TTC549 (cell line): ENCODE measurements at regions not wholly inside any gene's neighbourhood (a gene's known extent, or its start where the extent isn't known, plus 50 kb on each side); places are given as distances from the start of the nearest gene placed in this dataset.

Experiments
- FAIRE-seq: peaks from 2 replicates; lab custom pipeline; 2012; peaks lifted over from hg19 to GRCh38; lab: Jason Lieb, UNC

DNA sequence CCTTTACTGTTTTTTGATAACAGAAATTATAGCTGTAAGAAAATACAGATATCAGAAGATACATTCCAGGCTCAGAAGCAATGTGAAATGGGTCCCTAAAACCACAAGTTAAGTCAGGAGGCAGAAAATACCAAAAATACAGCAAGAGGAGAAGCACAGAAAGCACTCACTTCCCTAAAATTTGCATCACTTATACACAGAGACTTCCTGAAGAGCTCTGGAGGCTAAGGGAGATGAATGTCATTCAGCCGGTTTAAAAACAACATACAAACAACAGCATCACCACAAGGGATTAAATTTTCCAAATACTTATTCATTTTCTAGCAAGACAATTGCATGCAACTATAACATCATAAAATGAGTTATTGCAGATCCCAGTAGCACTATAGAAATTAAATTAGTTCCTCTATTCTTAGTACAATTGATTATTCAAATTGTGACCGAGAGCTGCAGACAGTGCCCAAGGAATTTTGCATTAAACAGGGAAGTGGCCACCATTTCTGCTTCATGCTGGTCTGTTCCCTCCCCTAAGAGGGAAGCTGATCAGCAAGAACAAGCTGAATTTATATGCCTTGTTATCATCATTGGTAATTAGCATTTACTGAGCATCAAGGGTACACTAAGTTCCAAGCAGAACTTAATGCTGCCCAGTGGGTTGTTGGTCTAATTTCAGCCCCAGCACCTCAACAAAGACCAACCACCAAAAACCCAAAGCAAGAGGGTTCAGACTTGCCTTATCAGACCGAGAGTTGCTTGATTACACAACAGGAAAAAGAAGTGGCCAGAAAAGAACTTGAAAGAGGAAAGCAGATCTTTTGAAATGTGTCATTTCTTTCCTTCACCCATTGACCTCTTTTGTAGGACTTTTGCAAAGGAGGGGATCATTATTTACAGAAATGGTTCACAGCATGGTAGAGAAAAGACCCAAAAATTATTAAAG is 140.7 kb downstream of the KCTD12 start:
- no peak for FAIRE-seq

DNA sequence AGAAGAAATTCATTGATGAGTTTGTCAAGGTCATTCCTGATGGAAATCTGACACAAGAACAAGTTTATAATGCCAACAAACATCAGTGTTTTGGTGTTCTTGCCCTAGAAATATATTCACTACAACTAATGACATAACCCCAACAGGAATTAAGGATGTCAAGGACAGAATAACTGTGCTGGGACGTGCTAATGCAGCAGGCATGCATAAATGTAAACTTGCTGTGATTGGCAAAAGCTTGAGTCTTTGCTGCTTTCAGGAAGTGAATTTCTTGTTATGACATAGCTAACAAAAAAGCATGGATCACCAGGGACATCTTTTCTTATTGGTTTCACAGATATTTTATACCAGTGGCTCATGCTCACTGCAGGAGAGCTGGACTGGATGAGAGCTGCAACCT is 144.6 kb downstream of the KCTD12 start:
- no peak for FAIRE-seq

DNA sequence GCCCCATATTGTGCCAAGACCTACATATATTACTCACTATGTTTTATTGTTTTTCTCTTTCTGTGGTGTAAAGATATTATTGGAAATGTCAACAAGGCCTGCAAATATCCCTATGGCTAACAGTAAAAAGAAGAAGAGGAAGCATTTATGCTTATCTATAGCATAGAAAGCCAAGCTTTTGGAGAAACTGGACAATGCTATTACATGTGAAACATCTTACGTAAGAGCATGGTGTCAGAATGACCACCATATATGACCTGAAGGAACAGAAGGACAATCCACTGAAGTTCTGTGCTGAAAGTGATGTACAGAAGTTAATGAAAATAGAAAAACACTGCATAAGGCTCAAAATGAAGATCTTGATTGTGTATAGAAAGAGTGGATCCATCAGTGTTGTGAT is 145.2 kb downstream of the KCTD12 start:
- no peak for FAIRE-seq

DNA sequence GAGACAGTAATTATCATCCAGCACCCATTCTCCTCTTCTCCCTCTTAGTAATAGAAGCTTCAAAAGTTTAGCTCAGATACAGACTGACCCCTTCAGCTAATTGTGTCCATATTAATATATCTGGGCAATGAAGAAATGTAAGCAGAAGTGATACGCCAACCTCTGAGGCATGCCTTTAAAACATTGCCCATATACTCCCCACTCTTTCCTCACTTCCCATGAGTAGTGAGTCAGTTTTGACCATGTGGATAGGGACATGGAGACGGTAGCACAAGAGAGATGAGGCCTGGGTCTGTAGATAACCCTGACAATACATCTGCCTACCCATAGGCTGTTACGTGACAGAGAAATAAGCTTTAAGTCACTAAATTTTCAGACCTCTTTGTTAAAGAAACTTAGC is 147.6 kb downstream of the KCTD12 start:
- no peak for FAIRE-seq

DNA sequence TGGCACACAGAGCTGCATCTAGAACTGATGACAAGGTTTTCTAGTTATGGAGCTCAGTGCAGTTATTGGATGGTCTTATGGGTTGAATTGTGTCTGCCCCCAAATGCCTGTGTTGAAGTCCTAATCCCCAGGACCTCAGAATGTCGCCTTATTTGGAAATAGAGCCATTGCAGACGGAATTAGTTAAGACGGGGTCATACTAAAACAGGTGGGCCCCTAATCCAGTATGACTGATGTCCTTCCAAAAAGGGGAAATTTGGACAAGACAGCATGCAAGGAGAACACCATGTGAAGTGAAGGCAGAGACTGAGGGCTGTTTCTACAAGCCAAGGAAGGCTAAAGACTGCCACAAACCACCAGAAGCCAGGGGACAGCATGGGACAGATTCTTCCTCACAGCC is 148.7 kb downstream of the KCTD12 start:
- FAIRE-seq = no peak

DNA sequence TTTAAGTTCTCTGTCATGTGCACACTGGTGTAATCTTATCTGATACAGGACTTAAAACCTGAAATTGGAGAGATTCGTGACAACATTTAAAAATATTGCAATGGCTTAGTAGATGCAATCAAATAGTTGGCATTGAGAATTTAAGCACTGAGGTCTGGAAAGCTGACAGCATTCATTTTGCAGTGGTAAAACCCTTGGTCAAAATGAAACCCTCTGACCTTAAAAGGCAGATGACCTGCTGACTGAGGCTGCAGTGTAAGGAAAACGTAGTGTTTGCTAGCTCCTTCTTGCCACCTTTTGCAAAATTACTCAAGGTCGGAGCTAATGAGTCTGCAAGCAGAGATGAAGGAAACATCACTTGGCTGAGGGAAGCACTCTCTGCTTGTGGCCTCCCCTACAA is 150.6 kb downstream of the KCTD12 start:
- no peak for FAIRE-seq

DNA sequence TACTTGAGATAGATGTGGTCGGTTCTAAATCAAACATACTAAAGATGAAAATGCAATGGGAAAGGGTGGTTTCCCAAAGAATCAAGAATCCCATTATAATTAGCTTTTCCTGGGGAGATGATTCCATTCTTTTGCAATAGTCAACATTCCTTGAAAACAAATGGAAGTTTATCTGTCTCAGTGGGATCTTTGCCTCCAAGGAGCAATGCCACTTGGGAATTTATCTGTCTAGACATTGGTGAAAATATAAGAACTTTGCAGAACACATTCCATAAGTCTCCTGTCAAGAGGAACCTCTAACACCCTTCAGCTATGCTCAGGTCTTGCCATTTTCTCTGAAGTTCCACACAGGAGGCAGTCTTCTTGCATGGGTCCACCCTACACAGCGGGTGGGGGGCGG is 152.5 kb downstream of the KCTD12 start:
- FAIRE-seq = no peak

DNA sequence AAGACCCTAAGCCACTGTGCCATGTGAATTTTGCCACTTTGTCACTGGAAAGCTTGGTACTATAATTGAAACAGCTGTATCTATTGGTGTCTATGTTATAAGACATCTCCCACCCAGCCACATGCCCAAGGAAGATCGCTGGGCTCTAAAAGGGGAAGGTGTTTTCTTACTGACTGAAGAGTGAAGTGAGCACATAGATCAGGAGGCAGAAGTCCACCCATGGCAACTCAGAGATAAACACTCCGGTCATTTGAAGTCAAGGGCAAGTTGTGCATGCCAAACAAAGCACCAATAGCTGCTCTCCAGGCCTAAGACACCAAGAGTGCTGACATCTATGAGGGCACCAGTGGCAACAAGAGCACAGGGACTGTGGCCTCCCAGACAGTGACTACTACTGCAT is 153.8 kb downstream of the KCTD12 start:
- FAIRE-seq = no peak

DNA sequence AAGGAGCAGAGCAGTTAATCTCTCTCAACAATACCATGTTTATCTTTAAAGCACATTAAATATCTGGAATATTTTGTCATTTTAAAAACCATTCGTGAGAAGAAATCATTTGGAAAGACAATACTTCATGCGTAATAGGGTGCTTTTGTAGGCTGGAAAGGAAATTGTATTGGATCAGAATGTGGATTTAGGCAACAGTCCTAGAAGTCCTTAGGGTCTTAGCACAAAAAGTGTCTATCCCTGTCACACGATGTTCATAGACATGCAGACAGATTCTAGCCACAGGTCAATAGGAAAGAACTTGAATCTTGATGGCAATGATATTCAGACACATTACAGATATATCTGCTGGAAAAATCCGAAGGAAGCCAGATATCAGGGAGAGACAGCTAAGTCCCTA is 156.0 kb downstream of the KCTD12 start:
- no peak for FAIRE-seq

DNA sequence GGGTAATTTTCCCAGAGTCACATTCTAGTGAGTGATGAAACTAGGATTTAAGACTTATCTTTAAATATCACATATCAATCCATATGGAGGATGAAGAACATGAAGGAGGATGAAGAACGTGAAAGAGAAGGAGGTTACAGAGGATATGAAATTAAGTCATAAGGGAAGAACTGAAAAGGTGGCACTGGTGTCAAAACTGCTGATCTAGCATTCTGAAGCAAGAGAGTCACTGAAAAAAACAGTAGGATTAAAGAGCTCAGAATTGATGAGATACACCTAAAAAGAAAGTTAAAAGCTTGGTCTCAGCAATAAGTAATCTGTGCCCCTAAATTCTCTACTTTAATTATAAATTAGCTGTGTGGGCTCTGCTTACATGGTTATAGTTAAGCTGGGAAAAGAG is 156.5 kb downstream of the KCTD12 start:
- no peak for FAIRE-seq

DNA sequence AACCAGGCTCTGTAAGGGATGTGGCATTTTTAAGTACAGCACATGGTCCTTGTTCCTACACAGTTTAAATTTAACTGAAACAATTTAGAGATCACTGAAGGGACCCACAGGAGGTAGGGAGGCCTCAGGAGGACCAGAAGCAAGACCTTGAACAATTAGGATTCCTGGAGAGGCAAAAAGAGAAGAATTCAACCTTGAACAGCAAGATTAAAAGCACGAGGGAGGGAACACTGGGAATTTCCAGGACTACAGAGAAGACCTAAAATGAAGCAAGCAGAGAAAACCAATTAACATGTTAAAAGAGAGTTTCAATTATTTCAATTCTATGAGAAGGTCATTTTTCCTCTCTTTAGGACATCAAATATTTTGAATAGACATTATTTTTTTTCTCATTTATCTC is 160.3 kb downstream of the KCTD12 start:
- no peak for FAIRE-seq

DNA sequence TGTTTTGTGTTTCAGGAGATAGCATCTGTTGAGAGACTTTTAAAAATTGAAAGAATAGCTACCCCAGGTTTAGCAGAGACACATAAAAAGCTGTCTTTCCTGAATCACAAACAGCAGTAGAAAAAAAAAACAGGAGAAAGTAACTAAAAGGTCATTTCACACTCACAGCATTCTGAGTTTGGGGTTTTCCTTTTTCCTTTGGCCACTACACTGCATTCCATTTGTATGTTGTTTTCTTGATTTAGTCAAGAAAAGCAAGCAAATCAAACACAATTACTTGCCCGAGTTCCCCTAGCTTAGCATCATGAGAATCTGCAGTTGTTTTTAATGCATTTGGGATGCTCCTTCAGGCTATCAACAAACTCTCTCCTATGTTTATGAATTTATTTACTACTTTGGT is 161.0 kb downstream of the KCTD12 start:
- no peak for FAIRE-seq

DNA sequence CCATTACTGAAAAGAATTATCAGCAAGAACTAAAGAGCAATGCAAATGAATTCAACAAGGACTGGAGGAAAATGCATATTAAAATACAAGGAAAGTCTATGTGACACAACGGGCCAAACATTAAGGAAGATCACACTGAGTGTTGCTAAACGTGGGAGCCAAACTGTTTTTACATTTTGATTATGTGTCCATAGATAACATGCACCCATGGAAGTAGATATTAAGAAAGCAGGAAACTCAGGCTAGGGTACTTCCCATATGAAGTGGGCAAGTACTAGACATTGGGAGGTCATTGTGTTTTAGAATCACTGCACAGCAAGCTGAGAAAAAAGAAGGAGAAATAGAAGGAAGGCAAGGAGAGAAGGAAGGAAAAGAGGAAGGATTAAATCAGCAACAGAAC is 161.8 kb downstream of the KCTD12 start:
- no peak for FAIRE-seq

DNA sequence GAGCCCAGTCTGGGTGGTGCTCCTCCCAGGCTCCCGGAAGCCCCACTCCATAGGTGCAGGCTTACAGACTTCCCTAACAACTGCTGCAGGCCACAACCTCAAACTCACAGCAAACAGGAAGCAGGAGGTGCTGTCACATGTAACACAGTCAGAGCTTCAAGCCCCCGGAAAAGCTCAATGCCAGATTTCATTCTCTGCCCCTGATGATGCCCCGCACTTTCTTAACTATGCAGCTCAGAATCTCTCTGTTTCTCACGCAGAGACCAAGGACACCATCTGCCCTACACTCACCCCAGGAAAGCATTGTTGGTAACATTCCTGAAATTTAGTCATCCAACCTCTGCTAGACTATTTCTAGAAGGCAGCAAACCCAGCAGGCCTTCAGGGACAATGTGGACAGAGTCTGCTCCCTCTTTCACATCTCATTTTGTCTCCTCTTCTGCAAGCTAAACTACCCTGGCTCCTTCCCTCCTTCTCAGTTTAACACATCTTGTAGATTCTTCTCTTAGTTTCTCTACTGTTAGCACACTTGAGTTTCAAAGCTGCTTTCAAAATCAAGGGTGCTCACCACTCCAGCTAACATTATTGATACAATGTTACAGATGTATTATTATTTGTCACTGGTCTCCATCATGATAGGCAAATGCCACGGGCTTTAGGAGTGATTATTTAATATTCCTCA is 162.5 kb downstream of the KCTD12 start:
- FAIRE-seq = no peak

DNA sequence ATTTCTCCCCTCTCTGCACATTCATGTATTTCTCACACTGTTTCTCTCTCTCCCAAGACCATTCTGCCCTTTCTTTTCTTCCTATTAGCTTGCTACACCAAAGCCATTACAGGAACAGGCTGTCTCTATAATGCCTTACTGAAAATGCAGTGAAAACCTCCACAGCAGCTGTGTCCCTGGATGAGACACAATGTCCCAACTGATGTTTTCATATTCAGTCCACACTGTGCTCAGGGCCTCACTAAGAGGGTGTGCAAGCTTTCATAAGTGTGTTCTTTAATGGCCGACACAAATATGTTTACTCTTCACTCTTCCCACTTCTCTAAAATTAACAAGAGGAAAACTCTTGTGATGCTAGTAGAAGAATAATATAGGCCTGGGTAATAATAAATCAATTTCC is 163.4 kb downstream of the KCTD12 start:
- no peak for FAIRE-seq

DNA sequence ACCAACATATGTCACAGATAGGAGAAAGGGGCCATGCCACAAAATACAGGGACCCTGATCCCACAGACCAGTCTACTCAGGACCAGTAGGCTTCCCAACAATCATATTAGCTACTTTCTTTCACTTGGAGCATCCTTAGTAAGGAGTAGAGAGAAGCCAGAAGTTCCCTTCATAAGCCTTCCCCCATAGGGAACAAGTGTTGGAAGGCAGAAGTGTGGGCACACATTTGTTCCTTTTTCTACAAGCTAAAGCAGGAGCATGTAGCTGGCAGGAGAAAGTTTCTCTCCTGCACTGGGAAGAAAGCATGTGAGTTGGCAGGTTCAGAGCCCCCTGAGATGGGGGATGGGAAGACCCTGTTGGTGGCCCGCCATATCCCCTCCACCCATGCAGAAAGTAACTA is 165.4 kb downstream of the KCTD12 start:
- FAIRE-seq = no peak

DNA sequence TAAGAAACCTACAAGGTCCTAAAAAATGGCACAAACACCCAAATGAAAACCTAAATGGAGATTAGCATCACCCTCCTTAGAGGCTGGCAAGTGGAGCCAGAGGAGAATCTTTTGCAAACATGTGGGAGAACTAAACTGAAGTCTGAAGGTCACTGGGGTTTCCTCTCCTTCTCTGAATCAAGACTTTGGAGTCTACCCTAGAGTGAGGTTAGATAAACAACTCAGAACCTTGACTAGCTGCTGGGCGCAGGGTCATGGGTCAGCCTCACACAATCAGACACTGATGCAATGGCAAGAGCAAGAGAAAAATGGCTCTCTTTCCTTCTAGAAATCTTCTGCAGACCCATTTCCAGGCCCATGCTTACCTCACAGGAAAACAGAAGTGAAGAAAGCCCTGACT is 165.8 kb downstream of the KCTD12 start:
- no peak for FAIRE-seq

DNA sequence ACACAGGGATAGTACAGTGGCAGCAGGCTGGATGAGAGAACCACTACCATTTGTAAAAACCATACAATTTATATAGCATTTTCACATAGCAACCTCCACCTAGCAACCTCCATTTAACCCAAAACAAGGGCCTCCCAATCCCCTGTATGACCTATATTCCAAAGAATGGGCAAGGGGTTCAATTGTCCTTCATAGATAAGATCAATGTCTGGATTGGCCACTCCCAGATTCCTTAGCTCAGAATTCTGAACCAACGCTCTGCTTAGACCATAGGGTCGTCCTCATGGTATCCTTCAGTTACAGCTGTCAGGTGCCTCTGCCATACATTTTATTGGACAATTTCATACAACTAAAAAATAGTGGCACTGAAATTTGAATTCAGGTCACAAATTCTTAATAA is 166.2 kb downstream of the KCTD12 start:
- no peak for FAIRE-seq

DNA sequence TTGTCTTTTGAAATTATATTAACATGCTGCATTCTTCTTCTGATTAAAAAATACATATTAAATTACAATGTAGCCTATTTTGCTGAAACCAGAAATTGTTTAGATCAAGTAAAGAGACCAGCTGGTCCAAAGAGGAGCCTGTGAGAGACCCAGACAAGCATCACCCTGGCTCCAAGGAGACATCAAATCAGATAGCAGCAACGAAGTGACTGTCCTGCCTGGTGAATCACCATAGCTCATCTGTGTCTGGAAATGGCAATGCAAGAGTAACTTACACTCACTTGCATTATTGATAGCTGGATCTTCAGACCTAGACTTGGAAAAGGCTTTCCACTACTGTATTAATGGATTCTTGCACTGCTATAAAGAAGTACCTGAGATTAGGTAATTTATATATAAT is 169.1 kb downstream of the KCTD12 start:
- FAIRE-seq = no peak

DNA sequence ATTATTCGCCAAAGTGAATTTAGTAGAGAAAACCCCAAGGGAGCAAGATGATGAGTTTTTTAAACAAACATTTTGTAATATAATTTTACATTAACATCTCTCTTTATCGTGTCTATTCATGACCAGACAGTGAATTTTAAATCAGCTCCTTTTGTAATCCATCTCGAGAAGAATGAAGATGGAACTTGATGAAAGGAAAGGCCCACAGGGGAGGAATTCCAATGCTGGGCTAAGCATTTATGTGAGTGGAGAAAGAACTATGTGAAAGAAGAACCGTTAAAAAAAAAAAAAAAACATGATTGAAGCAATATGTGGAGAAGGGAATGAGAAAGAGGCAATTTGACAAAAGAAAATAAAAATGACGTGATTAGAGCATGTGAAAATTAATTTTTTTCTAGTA is 170.6 kb downstream of the KCTD12 start:
- no peak for FAIRE-seq

DNA sequence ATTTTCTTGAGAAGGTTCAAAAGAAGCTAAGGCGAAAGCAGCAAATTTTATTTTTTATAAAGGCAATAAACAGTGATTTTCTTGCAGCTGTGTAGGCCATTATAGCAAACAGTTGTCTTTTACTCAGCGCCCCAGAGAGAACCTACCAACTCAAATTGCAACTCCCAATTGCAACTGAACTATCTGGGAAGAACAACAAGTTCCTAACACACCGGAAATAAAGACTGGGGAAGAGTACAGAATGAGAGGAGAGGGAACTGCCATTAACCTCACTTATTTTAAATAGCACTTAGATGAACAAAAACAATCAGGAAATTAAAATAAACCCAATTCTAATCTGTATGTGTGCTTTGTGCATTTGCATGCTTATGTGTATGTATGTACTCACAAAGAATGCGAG is 171.1 kb downstream of the KCTD12 start:
- FAIRE-seq = no peak

DNA sequence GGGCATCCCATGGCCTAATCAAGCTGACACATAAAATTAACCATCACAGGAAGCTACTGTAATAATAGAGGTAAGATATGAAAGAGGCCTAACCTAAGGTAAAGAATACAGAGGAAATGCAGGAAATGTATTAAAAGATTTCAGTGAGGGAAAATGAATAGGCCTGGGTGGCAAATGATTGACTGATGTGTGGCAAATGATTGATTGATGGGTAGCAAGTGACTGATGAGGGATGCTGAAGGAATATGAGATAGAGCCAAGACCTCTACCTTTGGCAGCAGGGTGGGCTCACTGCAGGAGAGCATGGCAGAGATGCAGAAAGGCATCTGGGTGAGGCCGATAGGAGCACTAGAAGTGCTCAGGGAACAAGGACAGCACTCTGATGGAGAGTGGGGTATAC is 172.9 kb downstream of the KCTD12 start:
- FAIRE-seq = no peak

DNA sequence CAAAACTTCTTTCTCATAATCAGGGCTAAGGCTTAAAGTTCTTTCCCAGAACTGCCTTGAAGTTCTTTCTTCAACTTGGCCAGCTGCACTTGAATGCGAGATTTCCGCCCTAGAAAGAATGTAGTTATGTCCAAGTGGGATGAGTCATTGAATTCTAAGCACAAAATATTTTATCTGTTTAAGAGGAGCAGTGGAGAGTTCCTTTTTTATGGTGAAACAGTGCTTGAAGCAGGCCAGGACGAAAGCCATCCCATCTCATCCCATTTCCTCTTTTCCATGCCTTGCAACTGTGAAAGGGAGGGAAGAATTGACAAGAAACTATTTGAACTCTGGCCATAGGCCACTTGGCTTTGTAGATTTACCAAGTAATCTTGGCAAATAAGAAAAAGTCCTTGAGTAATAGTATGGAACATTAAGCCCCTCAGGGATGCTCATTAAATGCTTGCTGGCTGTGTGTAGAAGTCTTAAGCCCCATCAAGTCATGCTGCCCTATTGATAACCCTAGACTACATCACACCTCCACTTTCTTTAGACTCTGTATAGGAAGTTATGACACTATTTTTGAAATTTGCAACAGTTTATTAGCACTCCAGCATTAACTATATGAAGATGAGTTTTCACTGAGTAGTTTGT is 174.5 kb downstream of the KCTD12 start:
- FAIRE-seq = no peak
